H1 (cell line): ENCODE measurements at regions not wholly inside any gene's neighbourhood (a gene's known extent, or its start where the extent isn't known, plus 50 kb on each side); places are given as distances from the start of the nearest gene placed in this dataset.

Experiments
- CBX5 ChIP-seq: fragments of 300-800, 300-1000 bp; sonication (generic); IDR thresholded peaks from 2 replicates; pipeline ENCODE4 v1.7.1; 2016; ENCODE audit warnings: antibody characterized with exemption, low read length, low read depth
- CREB1 ChIP-seq: IDR thresholded peaks from 2 replicates; pipeline ENCODE4 v1.6.1; 2012; ENCODE audit warnings: inconsistent platforms
- TF ChIP-seq, protein P1 (sequence below): IDR thresholded peaks from 2 replicates; pipeline ENCODE4 v1.6.1; 2012; ENCODE audit warnings: low read length, inconsistent platforms

DNA sequence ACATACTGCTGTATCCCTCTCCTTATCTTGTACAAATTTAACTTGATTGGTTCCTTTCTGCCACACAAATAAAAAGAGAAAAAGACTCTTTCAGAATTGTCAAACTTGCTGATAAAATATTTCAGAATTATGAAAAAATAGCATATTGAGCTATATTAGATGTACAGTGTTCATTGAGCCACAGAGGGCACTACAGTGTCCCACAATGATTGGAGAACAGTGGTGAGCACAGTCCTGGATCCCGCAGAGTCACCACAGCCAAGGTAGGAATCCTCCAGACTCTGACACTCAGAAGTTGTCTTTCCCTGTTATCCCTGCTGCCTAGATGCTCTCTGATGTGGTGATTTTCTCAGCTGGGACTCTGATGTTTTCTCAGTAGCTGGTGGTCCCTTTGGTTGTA lies 1281.3 kb upstream of the ZEB2 start (continued):
- TF ChIP-seq, protein P1, sequence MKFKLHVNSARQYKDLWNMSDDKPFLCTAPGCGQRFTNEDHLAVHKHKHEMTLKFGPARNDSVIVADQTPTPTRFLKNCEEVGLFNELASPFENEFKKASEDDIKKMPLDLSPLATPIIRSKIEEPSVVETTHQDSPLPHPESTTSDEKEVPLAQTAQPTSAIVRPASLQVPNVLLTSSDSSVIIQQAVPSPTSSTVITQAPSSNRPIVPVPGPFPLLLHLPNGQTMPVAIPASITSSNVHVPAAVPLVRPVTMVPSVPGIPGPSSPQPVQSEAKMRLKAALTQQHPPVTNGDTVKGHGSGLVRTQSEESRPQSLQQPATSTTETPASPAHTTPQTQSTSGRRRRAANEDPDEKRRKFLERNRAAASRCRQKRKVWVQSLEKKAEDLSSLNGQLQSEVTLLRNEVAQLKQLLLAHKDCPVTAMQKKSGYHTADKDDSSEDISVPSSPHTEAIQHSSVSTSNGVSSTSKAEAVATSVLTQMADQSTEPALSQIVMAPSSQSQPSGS, result no peak
- TF ChIP-seq CBX5 (no peak), CREB1 (no peak)
